IPS DF 6.9 (cell line): ENCODE measurements at regions not wholly inside any gene's neighbourhood (a gene's known extent, or its start where the extent isn't known, plus 50 kb on each side); places are given as distances from the start of the nearest gene placed in this dataset.

Experiments used
- DNase-seq: peaks from one replicate; pipeline ENCODE4 v3.0.0-alpha.2; 2013; ENCODE audit warnings: low read depth, low spot score
- H3K27ac ChIP-seq: one replicate; pipeline ENCODE4 v1.5.1; 2013; ENCODE audit warnings: low read length, control low read depth
- H3K27me3 ChIP-seq: 2 replicates; pipeline ENCODE4 v1.6.1; 2013; ENCODE audit warnings: mild to moderate bottlenecking, low read length; ENCODE audit not compliant: control insufficient read depth, insufficient read depth
- H3K36me3 ChIP-seq: 2 replicates; pipeline ENCODE4 v1.6.1; 2013; ENCODE audit warnings: low read length; ENCODE audit not compliant: control insufficient read depth, insufficient read depth
- H3K4me1 ChIP-seq: 2 replicates; pipeline ENCODE4 v1.6.1; 2013; ENCODE audit warnings: low read length; ENCODE audit not compliant: control insufficient read depth, insufficient read depth
- H3K4me3 ChIP-seq: 2 replicates; pipeline ENCODE4 v1.5.1; 2013; ENCODE audit warnings: mild to moderate bottlenecking, low read length
- H3K9me3 ChIP-seq: 2 replicates; pipeline ENCODE4 v1.6.1; 2013; ENCODE audit warnings: low read length, inconsistent platforms; ENCODE audit not compliant: control insufficient read depth, insufficient read depth
- WGBS: extraction: QIAGEN DNeasy Blood & Tissue Kit; methylation state at CpG from one replicate; pipeline ENCODE4 v1.1.7; 2013; ENCODE audit warnings: mixed read lengths, missing lambda C conversion rate; ENCODE audit not compliant: insufficient read length, insufficient coverage; 5-methylcytosine and 5-hydroxymethylcytosine counted together

DNA sequence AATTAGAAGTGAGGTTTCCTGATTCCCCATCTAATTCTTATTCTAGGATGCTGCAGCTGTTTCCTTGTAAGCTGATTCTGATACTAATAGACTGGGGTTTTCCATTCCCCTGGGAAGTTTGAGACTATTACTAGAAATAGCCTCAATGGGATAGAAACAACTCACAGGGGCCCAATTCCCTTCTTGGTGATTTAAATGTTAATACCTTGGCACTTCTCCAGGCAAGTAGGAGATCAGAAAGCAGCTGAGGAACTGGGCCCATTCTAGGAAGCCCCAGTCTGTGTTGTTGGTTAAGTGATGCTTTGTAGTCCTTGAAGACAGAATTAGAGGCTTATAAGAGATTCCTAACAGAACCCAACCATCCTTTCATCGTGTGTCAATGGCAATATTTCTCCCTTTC is 407.0 kb upstream of the SEL1L start:
- no peaks in the 10 kb centered on the region for H3K27me3 ChIP-seq
- no CpG with 5 or more reads among the region's 1 CpG for WGBS
- no peak overlapping the region for H3K4me3 ChIP-seq
- H3K9me3 ChIP-seq = no peaks in the 10 kb centered on the region
- H3K27ac ChIP-seq = no peak overlapping the region
- H3K36me3 ChIP-seq = no peaks in the 10 kb centered on the region
- no peak for DNase-seq
- H3K4me1 ChIP-seq = no peaks in the 10 kb centered on the region

DNA sequence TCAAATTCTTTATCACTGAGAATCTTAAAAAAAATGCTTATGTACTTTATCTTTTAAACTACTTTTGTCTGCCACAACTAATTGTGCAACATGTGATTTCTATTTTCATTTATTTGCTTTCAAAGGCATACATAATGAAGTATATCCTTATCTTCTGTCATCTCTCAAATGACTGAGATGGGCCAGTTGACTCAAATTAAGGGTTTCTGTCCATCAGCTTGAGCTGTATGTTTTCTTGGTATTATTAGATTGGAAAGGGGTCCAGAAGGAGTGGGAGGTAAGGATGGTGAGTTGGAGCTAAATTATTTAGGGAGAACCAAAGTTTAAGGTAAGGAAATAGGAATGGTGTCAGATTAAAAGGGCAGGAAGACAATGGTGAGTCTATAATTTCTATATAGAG is 408.4 kb upstream of the SEL1L start:
- Histone ChIP-seq H3K4me1 (no peaks in the 10 kb centered on the region), H3K4me3 (no peak overlapping the region), H3K27ac (no peak overlapping the region), H3K27me3 (no peaks in the 10 kb centered on the region), H3K9me3 (no peaks in the 10 kb centered on the region), H3K36me3 (no peaks in the 10 kb centered on the region)
- DNase-seq = no peak

- H3K27ac ChIP-seq = no peak overlapping the region
- no peaks in the 10 kb centered on the region for H3K4me1 ChIP-seq
- no peak overlapping the region for H3K4me3 ChIP-seq
- DNase-seq = no peak
- H3K9me3 ChIP-seq = no peaks in the 10 kb centered on the region
- no peaks in the 10 kb centered on the region for H3K36me3 ChIP-seq
- no peaks in the 10 kb centered on the region for H3K27me3 ChIP-seq
- WGBS = no CpG with 5 or more reads among the region's 3 CpGs
These were observed 412.7 kb upstream of the SEL1L start for GRCh38 chr14:81946375-81946774.

GRCh38 chr14:81946834-81947798 is 413.5 kb upstream of the SEL1L start:
- H3K4me3 ChIP-seq = no peak overlapping the region
- no peak for DNase-seq
- H3K4me1 ChIP-seq = no peaks in the 10 kb centered on the region
- no peaks in the 10 kb centered on the region for H3K27me3 ChIP-seq
- no peak overlapping the region for H3K27ac ChIP-seq
- H3K36me3 ChIP-seq = no peaks in the 10 kb centered on the region
- H3K9me3 ChIP-seq = no peaks in the 10 kb centered on the region
- no CpG with 5 or more reads among the region's 8 CpGs for WGBS

GRCh38 chr14:81952917-81953316 is 419.3 kb upstream of the SEL1L start:
- Histone ChIP-seq H3K9me3 (no peaks in the 10 kb centered on the region), H3K36me3 (no peaks in the 10 kb centered on the region), H3K27ac (no peak overlapping the region), H3K27me3 (no peaks in the 10 kb centered on the region), H3K4me3 (no peak overlapping the region), H3K4me1 (no peaks in the 10 kb centered on the region)
- no CpG with 5 or more reads among the region's 2 CpGs for WGBS
- DNase-seq = no peak

DNA sequence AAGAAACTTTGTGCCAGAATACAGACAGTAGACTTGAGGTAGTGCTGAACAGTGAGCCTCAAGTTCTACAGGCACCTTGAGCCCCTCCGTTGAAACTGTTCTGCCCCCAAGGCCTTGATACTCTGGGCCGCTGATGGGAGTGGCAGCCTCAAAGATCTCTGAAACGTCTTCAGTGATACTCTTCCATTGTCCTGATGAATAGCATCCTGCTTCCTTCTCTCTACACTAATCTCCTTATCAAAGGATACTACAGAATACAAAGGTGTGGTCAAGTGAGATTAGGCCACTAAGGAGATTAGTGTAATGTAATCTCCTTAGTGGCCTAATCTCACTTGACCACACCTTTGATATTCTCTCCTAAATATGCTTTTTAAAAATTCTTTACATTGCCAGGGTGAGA is 419.8 kb upstream of the SEL1L start:
- no peaks in the 10 kb centered on the region for H3K9me3 ChIP-seq
- no peaks in the 10 kb centered on the region for H3K4me1 ChIP-seq
- WGBS = no CpG with 5 or more reads among the region's 3 CpGs

GRCh38 chr14:81955123-81955522 is 421.5 kb upstream of the SEL1L start:
- Histone ChIP-seq H3K27ac (no peak overlapping the region), H3K4me1 (no peaks in the 10 kb centered on the region), H3K4me3 (no peak overlapping the region), H3K36me3 (no peaks in the 10 kb centered on the region), H3K27me3 (no peaks in the 10 kb centered on the region), H3K9me3 (no peaks in the 10 kb centered on the region)
- no CpG with 5 or more reads among the region's 1 CpG for WGBS
- no peak for DNase-seq

More for the DNA sequence above, 419.8 kb upstream of the SEL1L start:
- no peak overlapping the region for H3K4me3 ChIP-seq
- H3K27me3 ChIP-seq = no peaks in the 10 kb centered on the region
- H3K36me3 ChIP-seq = no peaks in the 10 kb centered on the region
- H3K27ac ChIP-seq = no peak overlapping the region
- DNase-seq = no peak

DNA sequence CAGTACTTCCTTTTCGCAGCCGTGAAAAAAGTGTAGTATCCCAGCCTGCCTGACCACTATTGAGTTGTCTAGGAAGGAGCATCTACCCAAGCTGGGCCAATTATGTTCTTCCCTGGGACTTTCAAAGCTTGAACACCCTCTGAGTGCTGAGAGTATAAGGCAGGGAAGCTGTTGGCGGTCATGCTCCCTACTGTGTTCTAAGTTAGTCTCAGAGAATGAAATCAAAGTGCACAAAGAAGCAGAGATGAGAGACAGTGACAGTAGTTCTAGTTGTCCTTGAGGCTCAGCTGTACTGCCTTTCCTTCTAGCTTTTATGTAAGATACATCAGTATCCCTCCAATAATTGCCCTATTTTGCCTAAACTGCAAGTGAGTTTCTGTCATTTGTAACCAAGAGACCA is 427.1 kb upstream of the SEL1L start:
- WGBS = no CpG with 5 or more reads among the region's 3 CpGs
- H3K36me3 ChIP-seq = no peaks in the 10 kb centered on the region
- no peak overlapping the region for H3K4me3 ChIP-seq
- H3K27me3 ChIP-seq = no peaks in the 10 kb centered on the region
- no peaks in the 10 kb centered on the region for H3K4me1 ChIP-seq
- H3K9me3 ChIP-seq = no peaks in the 10 kb centered on the region
- no peak for DNase-seq
- H3K27ac ChIP-seq = no peak overlapping the region

- no CpG with 5 or more reads among the region's 1 CpG for WGBS
- Histone ChIP-seq H3K9me3 (no peaks in the 10 kb centered on the region), H3K4me1 (peaks cover 3% of the 10 kb centered on the region; the same call in 1 of the 2 replicates), H3K27me3 (no peaks in the 10 kb centered on the region), H3K4me3 (no peak overlapping the region), H3K27ac (no peak overlapping the region), H3K36me3 (no peaks in the 10 kb centered on the region)
- no peak for DNase-seq
These were observed 430.2 kb upstream of the SEL1L start for GRCh38 chr14:81963846-81964245.

- Histone ChIP-seq H3K4me3 (no peak overlapping the region), H3K9me3 (no peaks in the 10 kb centered on the region; the same call in 1 of the 2 replicates), H3K36me3 (no peaks in the 10 kb centered on the region), H3K4me1 (peaks cover 3% of the 10 kb centered on the region), H3K27ac (no peak overlapping the region), H3K27me3 (no peaks in the 10 kb centered on the region)
- no peak for DNase-seq
- no CpG with 5 or more reads among the region's 5 CpGs for WGBS
These were observed 436.7 kb upstream of the SEL1L start for GRCh38 chr14:81970307-81970706.

- H3K36me3 ChIP-seq = no peaks in the 10 kb centered on the region
- H3K27me3 ChIP-seq = no peaks in the 10 kb centered on the region
- DNase-seq = no peak
- WGBS = no CpG with 5 or more reads among the region's 2 CpGs
- no peak overlapping the region for H3K4me3 ChIP-seq
- H3K9me3 ChIP-seq = no peaks in the 10 kb centered on the region; the same call in 1 of the 2 replicates
- no peak overlapping the region for H3K27ac ChIP-seq
- no peaks in the 10 kb centered on the region; the same call in 1 of the 2 replicates for H3K4me1 ChIP-seq
These were observed 438.3 kb upstream of the SEL1L start for GRCh38 chr14:81971911-81972310.
